NCI-H187 treated with DMSO at 0.1 percent for 48 hours (cell line): ENCODE measurements at regions not wholly inside any gene's neighbourhood (a gene's known extent, or its start where the extent isn't known, plus 50 kb on each side); places are given as distances from the start of the nearest gene placed in this dataset.
A peak's percentile ranks its signal among the peaks of the same experiment; 100 is the strongest.

Experiments used
- DNase-seq: peaks from one replicate; lab custom pipeline; 2025; lab: John Stamatoyannopoulos, UW

GRCh38 chrX:149992918-149993317, 54.6 kb upstream of the EOLA2 start:
- DNase-seq: no peak

- no peak for DNase-seq
Measured at GRCh38 chrX:149993989-149994388, 55.7 kb upstream of the EOLA2 start.

DNA sequence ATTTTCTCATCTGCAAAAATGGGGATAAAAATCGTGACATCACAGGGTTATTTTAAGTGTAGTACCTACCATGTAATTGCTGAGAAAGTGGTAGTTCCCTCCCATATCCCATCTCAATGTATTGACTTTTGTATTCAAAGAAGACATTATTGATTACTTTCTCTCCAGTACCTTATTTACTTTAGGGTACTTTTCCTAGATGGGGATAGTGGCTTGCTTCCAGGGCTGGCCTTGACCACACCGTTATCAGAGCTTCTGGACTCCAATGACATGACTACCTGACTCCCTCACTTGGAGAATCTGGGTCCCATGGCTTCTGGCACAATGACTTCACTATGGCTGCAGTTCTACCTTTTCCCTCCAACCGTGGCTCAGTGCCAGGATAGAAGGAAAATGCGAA, 58.2 kb upstream of the EOLA2 start:
- DNase-seq: no peak

GRCh38 chrX:150005027-150005426, 66.7 kb upstream of the EOLA2 start:
- DNase-seq: no peak

DNA sequence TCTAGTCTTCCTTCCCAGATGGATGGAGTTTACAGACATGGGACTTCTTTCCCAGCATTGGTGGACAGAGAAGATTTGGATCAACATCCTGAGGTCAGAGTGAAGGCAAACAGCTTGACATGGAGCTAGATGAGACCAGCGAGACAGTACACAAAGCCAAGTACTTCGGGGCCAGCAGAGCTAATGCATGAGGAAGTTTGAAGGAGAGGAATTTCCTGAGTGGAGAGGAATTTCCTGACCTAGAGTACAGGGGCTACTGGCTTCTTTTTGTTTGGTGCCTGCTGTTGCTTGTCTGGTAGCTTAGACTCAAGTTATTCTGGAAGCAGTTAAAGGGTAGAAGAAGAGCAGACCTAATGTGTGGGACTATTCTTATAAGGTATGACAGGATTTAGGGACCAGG, 69.1 kb upstream of the EOLA2 start:
- no peak for DNase-seq

DNA sequence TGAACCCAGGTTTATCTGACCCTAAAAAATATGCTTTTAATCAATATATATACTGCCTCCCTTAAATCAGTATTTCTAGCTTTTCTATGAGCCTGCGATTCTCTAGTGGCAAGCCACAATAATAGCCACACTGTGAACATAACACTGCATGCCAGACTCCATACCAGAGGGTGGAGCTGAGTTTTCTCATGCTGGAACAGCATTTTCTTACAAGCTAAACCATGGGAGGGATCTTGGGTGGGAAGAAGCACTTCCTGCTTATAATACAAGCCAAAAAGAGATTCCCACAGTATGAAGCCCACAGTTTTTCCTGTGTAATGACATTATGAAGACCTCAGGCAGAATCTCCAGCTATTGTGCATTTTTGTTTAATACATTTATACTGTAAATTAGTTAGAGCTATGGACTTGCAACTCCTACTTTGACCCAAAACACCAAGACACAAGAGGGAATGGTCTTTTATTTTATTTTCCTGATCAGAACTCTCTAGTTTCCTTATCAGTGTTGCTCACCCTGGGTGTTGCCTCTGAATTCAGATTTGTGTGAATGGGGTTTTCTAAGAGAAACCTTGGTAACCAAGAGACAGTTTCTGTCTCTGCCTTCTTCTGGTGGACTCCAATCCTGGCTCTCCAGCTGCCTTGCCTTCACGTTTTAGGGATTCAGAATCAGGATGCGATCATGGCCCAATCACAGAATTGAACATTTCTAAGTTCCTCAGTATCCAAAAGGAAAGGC, 74.5 kb upstream of the EOLA2 start:
- no peak for DNase-seq

DNA sequence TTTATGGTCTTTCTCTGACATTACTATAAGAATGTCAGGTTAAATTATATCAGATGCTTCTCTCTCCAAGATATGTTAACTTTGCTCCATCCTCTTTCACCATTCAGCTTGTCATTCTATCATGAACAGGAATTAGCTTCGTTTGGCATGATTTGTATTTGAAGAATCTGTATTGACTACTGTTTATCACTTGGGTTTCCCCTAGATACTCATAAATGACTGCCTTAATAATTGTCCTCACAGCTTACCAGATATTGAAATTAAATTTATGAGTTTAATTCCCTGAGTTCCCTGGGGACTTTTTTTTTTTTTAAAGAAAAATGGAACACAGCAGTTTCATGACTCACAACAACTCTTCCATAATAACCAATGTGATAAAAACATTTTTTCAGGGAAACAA, 76.2 kb upstream of the EOLA2 start:
- DNase-seq: no peak

DNA sequence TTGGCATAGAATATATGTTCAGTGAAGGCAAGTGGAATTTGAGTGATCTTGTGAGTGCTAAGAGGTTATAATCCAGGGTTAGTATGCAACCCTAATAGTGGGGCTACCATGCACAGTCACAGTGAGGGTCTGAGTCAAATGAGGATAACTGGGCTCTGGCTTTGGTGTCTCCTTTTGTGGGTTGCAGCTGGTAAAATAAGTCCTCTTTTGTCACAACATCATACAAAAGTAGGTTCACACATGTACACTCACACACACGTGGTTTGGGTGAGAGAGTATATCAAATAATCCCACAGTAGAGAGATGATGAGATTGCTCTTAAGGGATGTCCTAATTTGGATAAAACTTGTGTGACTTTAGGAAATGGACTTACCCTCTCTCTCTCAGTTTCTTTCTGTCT, 79.6 kb upstream of the EOLA2 start:
- DNase-seq: no peak

- DNase-seq: no peak
Measured at GRCh38 chrX:150018931-150019361, 80.7 kb upstream of the EOLA2 start.

DNA sequence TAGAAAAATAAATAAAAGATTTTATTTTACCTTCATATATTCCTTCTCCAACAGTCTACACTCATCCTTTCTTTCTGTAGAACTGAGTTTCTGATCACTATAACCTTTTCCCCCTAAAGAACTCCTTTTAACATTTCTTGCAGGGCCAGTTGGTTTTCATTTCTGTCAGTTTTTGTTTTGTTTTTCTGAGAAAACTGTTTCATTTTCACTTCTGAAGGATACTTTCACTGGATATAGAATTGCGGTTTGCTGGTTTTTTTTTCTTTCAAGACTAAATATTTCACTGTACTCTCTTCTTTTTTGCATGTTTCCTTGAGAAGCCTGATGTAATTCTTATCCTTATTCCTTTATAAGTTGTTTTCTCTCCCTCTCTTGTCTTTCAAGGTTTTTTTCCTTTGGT, 90.4 kb upstream of the EOLA2 start:
- DNase-seq: no peak

- DNase-seq: peak; percentile 82
Measured at GRCh38 chrX:150032742-150033141, 94.5 kb upstream of the EOLA2 start.

- DNase-seq: no peak
Measured at GRCh38 chrX:150034788-150035187, 96.5 kb upstream of the EOLA2 start.

DNA sequence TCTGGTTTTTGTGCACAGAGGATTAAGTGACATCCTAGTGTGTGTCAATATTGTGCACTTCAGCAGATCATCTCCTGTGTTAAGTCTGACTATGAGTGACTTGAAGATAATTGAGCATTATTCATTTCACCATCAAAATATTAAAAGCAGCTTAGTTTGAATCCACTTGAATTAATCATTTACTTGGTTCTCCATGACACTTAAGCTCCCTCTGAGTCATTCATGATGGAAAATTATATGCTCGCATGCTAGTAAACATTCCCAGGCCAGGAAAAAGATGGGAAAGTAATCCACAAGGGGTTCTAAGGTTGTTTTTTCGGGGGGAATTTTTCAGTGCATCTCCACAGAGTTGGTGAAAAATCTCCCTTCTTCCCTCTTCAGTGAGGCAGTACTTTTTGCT, 97.2 kb upstream of the EOLA2 start:
- no peak for DNase-seq

DNA sequence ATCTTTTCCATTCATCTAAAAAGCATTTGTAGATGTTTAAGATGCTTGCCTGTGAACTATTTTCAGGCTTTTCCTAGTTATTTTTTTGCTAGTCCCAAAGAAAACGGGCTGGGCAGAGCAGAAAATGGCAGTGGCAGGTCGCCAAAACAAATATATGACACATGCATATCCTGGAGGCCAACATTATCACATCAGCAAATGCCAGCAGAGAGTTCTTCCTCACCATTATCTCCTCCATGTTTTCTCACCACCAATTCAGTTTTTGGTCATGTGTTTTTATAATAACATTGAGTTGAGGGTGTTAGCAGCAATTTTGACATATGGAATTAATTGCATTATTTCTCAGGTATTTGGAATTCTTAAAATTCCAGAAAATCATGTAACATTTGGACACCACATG, 97.9 kb upstream of the EOLA2 start:
- no peak for DNase-seq

- no peak for DNase-seq
Measured at GRCh38 chrX:150036641-150037040, 98.3 kb upstream of the EOLA2 start.

DNA sequence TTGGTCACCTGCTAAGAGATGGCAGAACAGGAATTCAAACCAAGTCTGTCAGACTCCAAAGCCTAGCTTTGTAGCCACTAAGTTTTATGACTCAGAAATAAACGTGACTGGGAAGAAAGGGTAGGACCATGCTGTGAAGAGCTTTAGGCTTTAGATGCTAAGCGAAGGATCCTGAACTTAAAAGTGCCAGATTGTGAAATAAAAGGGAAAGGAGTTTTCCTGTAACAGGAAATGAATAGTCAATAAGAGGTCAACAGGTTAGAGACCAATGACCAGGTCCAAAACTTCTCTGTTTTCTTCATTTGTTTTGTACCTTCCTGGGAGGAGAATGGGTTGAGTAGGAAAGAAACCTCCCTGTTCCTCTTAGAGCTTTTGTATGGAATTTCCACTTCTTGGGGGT, 98.8 kb upstream of the EOLA2 start:
- no peak for DNase-seq

- DNase-seq: no peak
Measured at GRCh38 chrX:150038315-150038714, 100.0 kb upstream of the EOLA2 start.

DNA sequence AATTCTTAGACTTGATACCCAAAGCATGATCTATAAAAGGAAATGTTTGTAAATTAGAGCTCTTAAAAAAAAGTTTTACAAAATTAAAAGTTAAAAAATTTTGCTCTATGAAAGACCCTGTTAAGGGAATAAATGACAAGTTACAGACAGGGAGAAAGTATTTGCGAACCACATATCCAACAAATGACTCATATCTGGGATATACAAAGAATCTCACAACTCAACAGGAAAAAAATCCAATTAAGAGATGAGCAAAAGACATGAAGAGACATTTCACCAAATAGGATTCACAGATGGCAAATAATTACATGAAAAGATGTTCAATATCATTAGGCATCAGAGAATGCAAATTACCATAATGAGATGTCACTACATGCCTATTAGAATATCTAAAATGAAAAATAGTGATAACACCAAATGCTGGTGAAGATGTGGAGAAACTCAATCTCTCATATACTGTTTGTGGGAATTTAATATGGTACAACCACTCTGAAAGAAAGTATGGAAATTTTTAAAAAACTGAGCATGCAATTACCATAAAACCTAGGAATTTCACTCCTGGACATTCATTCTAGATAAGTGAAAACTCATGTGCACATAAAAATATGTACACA, 100.8 kb upstream of the EOLA2 start:
- DNase-seq: no peak

DNA sequence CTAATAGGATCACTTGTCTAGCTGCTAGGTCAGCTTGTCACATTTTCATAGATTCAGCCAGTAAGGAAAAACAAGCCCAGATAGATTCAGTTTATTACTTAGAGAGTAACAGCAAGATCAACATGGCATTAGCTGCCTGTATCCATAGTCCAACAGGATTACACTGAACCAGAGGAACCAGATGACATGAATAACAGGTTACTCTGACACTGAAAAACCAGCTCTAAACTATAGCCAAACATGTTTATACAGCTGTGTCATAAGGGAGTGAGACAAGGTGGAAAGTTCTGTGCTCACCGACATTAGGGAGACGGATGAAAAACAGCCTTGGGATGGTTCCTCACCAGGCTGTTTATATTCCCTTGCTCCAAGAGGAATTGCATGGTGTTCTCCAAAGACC, 102.9 kb upstream of the EOLA2 start:
- no peak for DNase-seq

GRCh38 chrX:150044556-150044955, 106.3 kb upstream of the EOLA2 start:
- no peak for DNase-seq

GRCh38 chrX:150047818-150048217, 109.5 kb upstream of the EOLA2 start:
- DNase-seq: no peak

GRCh38 chrX:150049647-150050046, 111.4 kb upstream of the EOLA2 start:
- no peak for DNase-seq

GRCh38 chrX:150050387-150050786, 112.1 kb upstream of the EOLA2 start:
- no peak for DNase-seq

- no peak for DNase-seq
Measured at GRCh38 chrX:150051096-150051495, 112.8 kb upstream of the EOLA2 start.
